ENCODE measurements at regions not wholly inside any gene's neighbourhood (a gene's known extent, or its start where the extent isn't known, plus 50 kb on each side); places are given as distances from the start of the nearest gene placed in this dataset.

DNA sequence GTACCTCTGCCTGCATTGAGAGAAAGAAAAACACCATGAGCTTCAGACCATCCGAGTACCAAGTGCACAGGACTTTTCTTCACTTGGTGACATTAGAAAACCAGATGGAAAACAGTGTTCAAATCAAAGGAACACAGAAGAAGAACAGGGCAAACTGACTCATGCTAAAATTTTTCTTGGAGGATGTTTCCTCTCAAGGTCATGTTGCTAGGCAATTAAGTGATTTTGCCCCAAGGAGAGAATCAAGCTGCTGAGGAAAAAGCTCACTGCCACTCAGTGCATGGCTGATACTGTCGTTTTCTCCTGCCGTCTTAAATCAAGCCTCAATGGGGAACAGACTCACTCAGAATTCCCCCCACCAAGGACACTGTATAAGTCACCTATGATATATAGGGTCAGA, 57.9 kb upstream of the SIMC1 start:
- no peak for FAIRE-seq
- no peak for DNase-seq (ENCODE audit: extremely low read depth in 1 of 4, low spot score in 3 of 4)
- in situ Hi-C loops (cut with MboI): no loop called here
- Histone ChIP-seq H3K4me3 (no peak overlapping the region), H3K9ac (ENCODE audit: insufficient read depth in 1 of 2, low read depth in 2 of 2, low read length in 2 of 2) (no peak overlapping the region), H3K9me1 (ENCODE audit: control insufficient read depth, insufficient read depth, low read length) (no peaks in the 10 kb centered on the region), H3K9me3 (replicated peaks; ENCODE audit: control insufficient read depth, insufficient read depth, low read depth, low read length) (peaks cover 3% of the 10 kb centered on the region; the same call in 1 of the 2 replicates), H3K27me3 (ENCODE audit: control insufficient read depth in 2 of 2, insufficient read depth in 2 of 2, low read length in 2 of 2) (no peaks in the 10 kb centered on the region), H3K36me3 (ENCODE audit: control insufficient read depth, insufficient read depth, low read length) (peaks cover 64% of the 10 kb centered on the region; the same call in 1 of the 3 replicates), H2AFZ (ENCODE audit: low read depth, low read length) (no peak overlapping the region), H3K4me1 (replicated peaks in 1 of 2; ENCODE audit: control insufficient read depth in 2 of 2, insufficient read depth in 2 of 2, low read length in 2 of 2) (peaks cover 7 to 9% of the 10 kb centered on the region in 2 experiments; a peak in 4 of 5 replicates), H3K4me2 (ENCODE audit: insufficient read depth, low read length) (no peak overlapping the region), H4K20me1 (replicated peaks; ENCODE audit: control insufficient read depth, insufficient read depth, low read length) (no peaks in the 10 kb centered on the region), H3K79me2 (ENCODE audit: control insufficient read depth, insufficient read depth, low read length) (peaks cover 14% of the 10 kb centered on the region; the same call in 1 of the 3 replicates), H3K27ac (ENCODE audit: extremely low read depth, low read depth, low read length) (no peak overlapping the region)
- intact Hi-C loops (cut with micrococcal nuclease): no loop called here
- 73% methylated on average over 3 of the region's 3 CpGs for WGBS (ENCODE audit: insufficient coverage, low coverage, missing lambda C conversion rate)
- no peak for ATAC-seq
- ChIA-PET CTCF (ENCODE audit: low intra/inter-chr PET ratio) (no interaction called here), POLR2A (interaction anchor here (0.7 to 1.5 kb wide), 2 partner anchors 9 to 10 kb away, joined by 3 to 4 read pairs; no protein-coding TSS in a partner anchor)
- BruUV-seq (replicated peaks): no TSS peak
- no peak for TF ChIP-seq ZNF12 (CRISPR knock-in tag; IDR thresholded peaks at IDR 0.05)

DNA sequence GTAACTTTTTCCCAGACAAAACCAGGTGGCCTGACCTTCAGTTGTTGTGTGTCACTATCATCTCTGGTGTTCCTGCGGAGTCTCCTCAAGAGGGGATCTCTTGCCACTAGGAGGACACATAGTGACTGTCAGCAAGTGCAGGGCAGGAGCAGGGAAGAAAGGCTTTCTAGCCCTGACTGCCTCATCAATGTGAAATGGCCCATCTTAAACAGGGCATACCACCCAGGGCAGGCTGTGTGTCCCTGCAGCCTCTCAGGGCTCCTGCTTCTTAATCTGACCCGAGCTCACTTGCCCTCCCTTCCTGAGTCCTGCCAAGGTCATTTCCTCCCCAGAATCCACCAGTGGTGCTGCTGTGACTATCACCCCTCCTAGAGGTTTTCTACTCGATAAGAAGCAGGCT, 57.4 kb upstream of the SIMC1 start:
- TF ChIP-seq SIRT6 (IDR thresholded peaks at IDR 0.05; ENCODE audit: low read depth, low read length): no peak
- no peak for TF ChIP-seq LARP7 (IDR thresholded peaks at IDR 0.05)
- TF ChIP-seq, protein P1, sequence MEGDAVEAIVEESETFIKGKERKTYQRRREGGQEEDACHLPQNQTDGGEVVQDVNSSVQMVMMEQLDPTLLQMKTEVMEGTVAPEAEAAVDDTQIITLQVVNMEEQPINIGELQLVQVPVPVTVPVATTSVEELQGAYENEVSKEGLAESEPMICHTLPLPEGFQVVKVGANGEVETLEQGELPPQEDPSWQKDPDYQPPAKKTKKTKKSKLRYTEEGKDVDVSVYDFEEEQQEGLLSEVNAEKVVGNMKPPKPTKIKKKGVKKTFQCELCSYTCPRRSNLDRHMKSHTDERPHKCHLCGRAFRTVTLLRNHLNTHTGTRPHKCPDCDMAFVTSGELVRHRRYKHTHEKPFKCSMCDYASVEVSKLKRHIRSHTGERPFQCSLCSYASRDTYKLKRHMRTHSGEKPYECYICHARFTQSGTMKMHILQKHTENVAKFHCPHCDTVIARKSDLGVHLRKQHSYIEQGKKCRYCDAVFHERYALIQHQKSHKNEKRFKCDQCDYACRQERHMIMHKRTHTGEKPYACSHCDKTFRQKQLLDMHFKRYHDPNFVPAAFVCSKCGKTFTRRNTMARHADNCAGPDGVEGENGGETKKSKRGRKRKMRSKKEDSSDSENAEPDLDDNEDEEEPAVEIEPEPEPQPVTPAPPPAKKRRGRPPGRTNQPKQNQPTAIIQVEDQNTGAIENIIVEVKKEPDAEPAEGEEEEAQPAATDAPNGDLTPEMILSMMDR (IDR thresholded peaks at IDR 0.05 in 2 of 3, conservative IDR thresholded peaks at IDR 0.05 in 1 of 3; ENCODE audit: insufficient read depth in 2 of 3, low read depth in 1 of 3, low read length in 3 of 3): 0 out of 6 replicates have a peak, but pooled peaks of 1 of the 3 experiments have one; percentile 5
- no peak overlapping the region for H3K4me2 ChIP-seq (ENCODE audit: insufficient read depth, low read length)
- POLR2A ChIA-PET: interaction anchor here (0.7 kb wide), 1 partner anchor 10 kb away, joined by 3 read pairs; no protein-coding TSS in a partner anchor
- H3K27me3 ChIP-seq (ENCODE audit: control insufficient read depth in 2 of 2, insufficient read depth in 2 of 2, low read length in 2 of 2): no peaks in the 10 kb centered on the region
- peaks cover 3% of the 10 kb centered on the region; the same call in 1 of the 2 replicates for H3K9me3 ChIP-seq (replicated peaks; ENCODE audit: control insufficient read depth, insufficient read depth, low read depth, low read length)
- 31% methylated on average over 3 of the region's 3 CpGs for WGBS (ENCODE audit: insufficient coverage, low coverage, missing lambda C conversion rate)
- intact Hi-C loops (cut with micrococcal nuclease) (no loop called here), in situ Hi-C loops (cut with MboI) (no loop called here)
- no TSS peak for BruUV-seq (replicated peaks)
- CTCF ChIA-PET (ENCODE audit: low intra/inter-chr PET ratio): no interaction called here
- peaks cover 7 to 13% of the 10 kb centered on the region in 2 experiments for H3K4me1 ChIP-seq (replicated peaks in 1 of 2; ENCODE audit: control insufficient read depth in 2 of 2, insufficient read depth in 2 of 2, low read length in 2 of 2)
- no peak overlapping the region for H3K27ac ChIP-seq (ENCODE audit: extremely low read depth, low read depth, low read length)
- FAIRE-seq (no peak), ATAC-seq (peak; percentile 36; the same call in 2 of the 3 replicates), DNase-seq (ENCODE audit: extremely low read depth in 1 of 4, low spot score in 3 of 4) (peak in 1 of 4 experiments; percentile 32)
- peaks cover 14% of the 10 kb centered on the region; the same call in 1 of the 3 replicates for H3K79me2 ChIP-seq (ENCODE audit: control insufficient read depth, insufficient read depth, low read length)
- peaks cover 60% of the 10 kb centered on the region; the same call in 1 of the 3 replicates for H3K36me3 ChIP-seq (ENCODE audit: control insufficient read depth, insufficient read depth, low read length)
- H4K20me1 ChIP-seq (replicated peaks; ENCODE audit: control insufficient read depth, insufficient read depth, low read length): no peaks in the 10 kb centered on the region
- H3K9ac ChIP-seq (ENCODE audit: insufficient read depth in 1 of 2, low read depth in 2 of 2, low read length in 2 of 2): no peak overlapping the region
- H2AFZ ChIP-seq (ENCODE audit: low read depth, low read length): no peak overlapping the region
- H3K4me3 ChIP-seq: no peak overlapping the region
- no peaks in the 10 kb centered on the region for H3K9me1 ChIP-seq (ENCODE audit: control insufficient read depth, insufficient read depth, low read length)
